GM21381 (cell line): ENCODE measurements at regions not wholly inside any gene's neighbourhood (a gene's known extent, or its start where the extent isn't known, plus 50 kb on each side); places are given as distances from the start of the nearest gene placed in this dataset.

Source experiments
- ATAC-seq: cut with Tn5 transposase; IDR thresholded peaks from one replicate; pipeline ENCODE4 v1.9.1; 2021; ENCODE audit warnings: mild to moderate bottlenecking, moderate library complexity; ENCODE audit not compliant: unreplicated experiment

- ATAC-seq, result peak; percentile 49
Observed at GRCh38 chr7:96495751-96496216, 173.9 kb upstream of the SLC25A13 start.

DNA sequence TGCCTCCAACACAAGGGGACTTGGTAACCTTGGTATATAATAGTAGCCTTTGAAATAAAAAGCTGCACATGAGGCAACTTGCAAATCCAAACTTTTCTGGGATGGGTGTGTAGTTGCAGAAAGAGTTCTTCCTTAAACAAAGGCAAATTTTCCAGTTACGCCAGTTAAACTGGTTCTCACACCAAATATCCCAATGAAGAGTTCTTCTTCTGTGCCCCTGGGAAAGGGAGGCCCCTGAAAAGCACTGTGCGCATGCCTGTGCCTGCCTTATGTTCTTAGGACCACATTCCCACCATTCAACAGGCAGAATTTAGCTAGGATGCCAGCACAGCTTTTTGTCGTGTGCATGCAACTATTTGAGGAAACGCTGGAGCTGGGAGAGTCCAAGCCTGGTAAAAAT lies 164.8 kb upstream of the SLC25A13 start:
- no peak for ATAC-seq

GRCh38 chr7:96484845-96485244 lies 162.9 kb upstream of the SLC25A13 start:
- no peak for ATAC-seq

- no peak for ATAC-seq
Observed at GRCh38 chr7:96484091-96484490, 162.2 kb upstream of the SLC25A13 start.

DNA sequence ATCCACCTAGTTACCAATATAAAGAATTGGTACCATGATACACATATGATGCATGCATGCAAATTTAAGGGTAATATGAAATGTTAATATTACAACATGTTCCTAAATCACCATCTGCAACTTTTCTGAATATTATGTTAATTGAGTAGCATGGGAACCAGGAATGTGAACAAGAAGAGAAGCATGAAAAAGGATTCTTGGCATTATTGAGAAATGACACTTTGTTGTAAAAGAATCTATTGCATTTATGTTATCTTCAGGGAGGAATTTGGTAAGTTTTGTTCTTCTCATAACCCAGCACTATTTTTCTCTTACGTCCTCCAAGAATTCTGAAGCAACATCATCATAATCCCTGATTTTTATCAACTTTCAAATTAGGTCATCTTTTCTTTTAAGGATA lies 159.9 kb upstream of the SLC25A13 start:
- no peak for ATAC-seq

GRCh38 chr7:96479015-96479645 lies 157.2 kb upstream of the SLC25A13 start:
- ATAC-seq, result no peak

DNA sequence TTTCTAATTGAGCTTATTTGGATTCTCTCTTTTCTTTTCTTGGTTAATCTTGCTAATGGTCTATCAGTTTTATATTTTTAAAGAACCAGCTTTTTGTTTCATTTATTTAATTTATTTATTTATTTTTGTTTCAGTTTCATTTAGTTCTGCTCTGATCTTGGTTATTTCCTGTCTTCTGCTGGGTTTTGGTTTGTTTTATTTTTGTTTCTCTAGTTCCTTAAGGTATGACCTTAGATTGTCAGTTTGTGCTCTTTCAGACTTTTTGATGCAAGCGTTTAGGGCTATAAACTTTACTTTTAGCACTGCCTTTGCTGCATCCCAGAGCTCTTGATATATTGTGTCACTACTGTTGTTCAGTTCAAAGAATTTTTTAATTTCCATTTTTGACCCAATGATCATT lies 149.7 kb upstream of the SLC25A13 start:
- no peak for ATAC-seq

DNA sequence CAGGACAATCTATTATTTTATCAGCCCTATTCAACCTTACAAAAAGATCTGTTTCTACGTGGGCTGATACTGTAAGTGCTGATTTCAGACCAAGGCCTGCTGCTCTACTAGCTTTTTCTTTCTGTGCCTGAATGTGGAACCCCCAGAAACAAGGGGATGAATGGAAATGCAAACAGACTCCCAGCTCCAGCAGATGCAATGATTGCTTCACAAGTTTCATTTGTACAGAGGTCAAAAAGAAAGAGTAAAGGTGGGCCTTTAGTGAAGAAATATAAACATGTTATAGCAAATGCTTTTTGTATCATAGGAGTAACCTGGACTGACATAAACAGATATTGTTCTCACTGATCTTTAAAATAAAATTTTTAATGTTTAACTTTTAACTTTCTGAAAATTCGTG lies 130.2 kb upstream of the SLC25A13 start:
- ATAC-seq, result no peak

DNA sequence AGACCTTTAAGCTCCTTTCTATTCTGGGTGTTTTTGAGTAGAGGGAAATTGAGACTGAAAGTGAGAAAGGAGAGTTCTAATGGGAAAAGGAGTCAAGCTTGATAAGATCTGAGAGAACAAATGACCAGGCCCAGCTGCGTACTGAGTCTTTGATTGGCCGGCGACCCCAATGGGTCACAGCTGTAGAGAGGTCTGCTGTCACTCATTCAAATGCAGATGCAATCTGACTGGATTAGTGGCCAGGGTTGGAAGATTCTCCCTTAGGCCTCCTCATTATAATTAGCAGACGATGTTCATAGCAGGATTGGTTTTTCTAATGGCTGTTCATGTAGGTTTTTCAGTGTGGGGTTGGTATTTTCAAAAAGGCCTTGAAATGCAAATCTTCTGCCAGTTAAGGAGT lies 127.2 kb upstream of the SLC25A13 start:
- ATAC-seq, result no peak

DNA sequence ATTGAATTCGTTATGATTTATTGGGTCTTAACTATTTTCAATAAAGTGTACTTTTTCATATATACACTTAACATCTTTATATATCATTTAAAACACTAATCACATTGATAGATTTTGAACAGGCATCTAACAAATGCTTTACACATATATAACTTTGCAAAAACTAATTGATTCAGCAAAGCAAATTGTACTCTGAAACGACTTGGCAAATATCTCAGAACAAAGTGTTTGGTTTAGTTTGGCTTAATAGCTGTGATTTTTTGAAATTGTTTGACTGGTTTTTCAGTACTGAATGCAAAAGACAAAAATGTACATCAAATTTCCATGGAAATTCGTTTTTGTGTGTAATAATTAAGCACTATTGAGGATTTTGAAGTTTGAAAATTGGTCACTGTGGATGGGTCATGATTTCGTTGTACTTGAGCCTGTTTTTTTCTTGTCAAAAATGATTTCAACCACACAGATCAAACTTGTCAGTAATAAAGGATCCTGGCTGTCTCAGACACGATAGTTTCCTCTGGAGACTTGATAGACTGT lies 125.3 kb upstream of the SLC25A13 start:
- ATAC-seq, result no peak

DNA sequence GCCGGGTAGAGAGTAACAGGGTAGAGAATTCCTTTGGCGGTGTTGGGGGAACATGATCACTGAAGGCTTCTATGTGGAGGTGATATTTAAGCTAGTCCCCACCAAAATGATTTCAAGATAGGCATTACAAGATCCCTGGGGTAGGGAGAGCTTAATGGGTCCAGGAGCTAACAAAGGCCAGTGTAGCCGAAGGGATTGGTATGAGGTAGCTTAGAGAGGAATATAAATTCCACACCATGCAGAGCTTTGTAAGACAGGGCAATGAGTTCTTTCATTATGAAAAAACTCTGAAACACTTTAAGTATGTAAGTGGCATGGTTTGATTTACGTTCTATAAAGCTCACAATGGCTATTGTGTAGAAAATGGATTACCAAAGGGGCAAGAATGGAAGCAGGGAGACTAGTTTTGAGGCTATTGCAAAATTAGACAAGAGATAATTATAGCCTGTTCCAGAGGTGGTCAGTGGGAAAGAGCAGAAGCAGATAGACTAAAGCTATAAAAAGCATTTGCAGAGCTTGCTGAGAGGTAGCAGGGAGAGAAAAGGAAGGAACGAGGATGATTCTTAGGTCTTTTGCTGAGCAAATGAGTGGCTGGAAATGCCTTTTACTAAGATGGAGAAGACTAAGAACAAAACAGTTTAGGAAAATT lies 119.7 kb upstream of the SLC25A13 start:
- ATAC-seq, result no peak

DNA sequence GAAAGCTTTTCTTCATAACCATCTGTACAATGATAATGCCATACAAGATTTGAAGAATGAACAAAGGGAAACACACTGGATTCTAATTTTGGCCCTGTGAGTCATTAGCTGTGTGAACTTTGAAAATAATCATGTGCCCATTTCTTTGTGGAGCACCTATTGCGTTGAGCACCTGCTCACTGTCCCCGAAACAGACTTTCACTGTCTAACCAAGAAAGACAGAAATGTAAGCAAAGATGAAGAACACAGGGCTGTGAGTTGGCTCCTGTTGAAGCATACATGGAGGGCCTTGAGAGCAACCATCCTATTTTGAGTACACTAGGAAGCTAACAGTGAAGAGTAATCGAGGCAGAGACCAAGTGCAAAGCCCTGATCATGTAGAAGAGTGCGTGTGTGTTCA lies 118.4 kb upstream of the SLC25A13 start:
- ATAC-seq, result no peak

DNA sequence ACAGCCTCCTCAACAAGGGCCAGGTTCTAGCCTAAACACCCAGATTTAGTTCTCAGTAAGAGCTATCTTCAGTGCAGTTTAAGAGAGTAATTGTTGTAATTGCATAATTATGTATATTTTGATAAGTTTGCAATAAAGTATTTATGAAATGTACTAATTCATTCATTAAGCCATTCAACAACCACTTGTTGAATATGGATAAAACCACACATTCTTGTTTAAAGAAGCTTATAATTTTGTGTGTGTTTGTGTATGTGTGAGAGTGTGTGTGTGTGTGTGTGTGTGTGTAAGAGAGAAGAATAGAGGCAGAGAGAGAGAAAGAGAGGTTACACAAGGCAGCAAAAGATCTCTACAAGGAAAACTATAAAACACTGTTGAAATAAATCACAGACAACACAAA lies 115.0 kb upstream of the SLC25A13 start:
- ATAC-seq, result no peak

- ATAC-seq, result no peak
Observed at GRCh38 chr7:96430356-96430755, 108.5 kb upstream of the SLC25A13 start.

DNA sequence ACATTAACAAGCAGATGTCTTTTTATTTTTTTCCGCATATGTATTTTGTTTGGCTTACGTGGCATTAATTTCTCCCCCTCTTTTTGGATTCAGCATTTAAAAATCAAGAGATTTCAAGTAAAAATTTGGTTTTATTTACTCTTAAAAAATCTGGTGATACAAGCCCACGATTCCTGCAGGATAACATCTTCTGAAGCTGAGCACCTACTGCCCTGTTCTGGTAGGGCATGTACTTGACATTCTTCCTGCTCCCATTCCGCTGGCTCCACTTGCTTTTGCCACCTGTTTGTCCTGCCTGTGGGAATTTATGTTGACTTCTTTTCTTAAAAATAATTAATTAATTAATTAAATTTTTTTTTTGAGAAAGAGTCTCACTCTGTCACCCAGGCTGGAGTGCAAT lies 105.2 kb upstream of the SLC25A13 start:
- no peak for ATAC-seq

DNA sequence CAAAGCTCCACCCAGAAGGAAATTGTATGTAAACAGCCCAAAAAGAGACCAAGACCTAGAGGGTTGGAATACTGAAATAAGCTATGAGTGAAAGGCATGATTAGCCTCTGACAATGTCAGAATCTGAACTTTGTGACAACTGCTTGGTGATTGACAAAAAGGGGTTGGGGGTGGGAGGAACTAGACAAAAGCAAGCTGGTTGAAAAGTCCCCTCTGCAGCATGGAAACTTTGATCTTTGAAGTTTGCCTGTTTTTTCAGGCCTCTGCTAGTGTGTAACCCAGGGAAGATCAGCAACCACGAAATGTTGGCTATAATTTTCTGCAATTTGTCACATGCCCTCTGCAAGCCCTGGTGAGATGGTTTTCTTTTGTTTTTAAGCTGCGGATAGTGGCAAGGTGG lies 104.8 kb upstream of the SLC25A13 start:
- no peak for ATAC-seq

DNA sequence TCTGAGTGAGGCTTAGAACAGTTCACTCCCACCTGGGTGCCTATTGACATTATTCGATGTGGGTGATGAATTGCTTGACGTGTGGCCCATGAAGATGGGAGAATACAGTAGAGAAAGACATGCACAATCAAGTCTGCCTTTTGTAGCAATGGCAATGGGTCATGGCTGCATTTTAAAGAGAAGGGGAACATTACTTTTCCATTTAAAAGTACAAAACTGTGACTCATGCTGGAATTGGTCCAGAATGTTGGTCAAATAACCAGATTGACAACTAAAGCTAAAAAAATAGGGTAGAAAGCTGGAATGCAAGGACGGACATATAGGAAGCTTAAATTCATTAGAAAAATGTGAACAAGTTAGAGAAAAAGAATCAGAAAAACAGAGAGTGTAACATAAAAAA lies 104.1 kb upstream of the SLC25A13 start:
- no peak for ATAC-seq

- no peak for ATAC-seq
Observed at GRCh38 chr7:96424411-96424810, 102.5 kb upstream of the SLC25A13 start.

- no peak for ATAC-seq
Observed at GRCh38 chr7:96422388-96422787, 100.5 kb upstream of the SLC25A13 start.

DNA sequence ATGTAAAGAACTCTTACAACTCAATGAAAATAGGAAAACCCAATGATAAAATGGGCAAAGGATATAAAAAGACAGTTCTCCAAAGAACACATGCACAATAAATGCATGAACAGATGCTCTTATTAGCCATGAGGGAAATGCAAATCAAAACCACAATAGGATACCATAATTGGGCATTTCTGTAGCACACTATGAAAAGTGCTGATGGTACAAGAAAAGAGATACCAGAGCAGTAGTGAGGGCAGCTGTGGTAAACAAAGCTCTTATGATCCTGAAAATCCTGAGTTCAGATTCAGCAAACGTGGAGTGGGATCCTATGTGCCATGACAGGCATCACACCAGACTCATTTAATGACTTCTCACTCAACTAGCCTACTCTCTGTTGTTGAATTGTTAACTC lies 96.7 kb upstream of the SLC25A13 start:
- ATAC-seq, result no peak

GRCh38 chr7:96417784-96418183 lies 95.9 kb upstream of the SLC25A13 start:
- ATAC-seq, result no peak

GRCh38 chr7:96416599-96416998 lies 94.7 kb upstream of the SLC25A13 start:
- ATAC-seq, result no peak

DNA sequence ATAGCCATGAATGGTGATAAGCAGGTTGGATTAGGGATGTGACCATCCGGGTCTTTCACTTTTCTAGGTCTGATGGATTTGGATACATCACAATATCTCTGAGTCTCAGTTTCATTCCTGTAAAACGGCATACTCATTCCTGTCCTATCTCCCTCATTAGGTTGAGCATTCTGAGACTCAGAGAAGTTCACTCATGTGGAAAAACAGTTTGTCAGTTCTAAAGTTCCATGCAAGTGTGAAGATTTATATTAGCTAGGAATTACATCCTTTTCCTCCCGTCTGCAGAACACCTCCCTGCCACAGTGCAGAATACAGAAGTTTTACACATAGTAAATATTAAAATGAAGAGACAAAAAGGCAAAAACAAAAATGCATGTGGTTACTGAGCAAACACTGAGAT lies 94.2 kb upstream of the SLC25A13 start:
- no peak for ATAC-seq
